ENCODE measurements at regions not wholly inside any gene's neighbourhood (a gene's known extent, or its start where the extent isn't known, plus 50 kb on each side); places are given as distances from the start of the nearest gene placed in this dataset.

DNA sequence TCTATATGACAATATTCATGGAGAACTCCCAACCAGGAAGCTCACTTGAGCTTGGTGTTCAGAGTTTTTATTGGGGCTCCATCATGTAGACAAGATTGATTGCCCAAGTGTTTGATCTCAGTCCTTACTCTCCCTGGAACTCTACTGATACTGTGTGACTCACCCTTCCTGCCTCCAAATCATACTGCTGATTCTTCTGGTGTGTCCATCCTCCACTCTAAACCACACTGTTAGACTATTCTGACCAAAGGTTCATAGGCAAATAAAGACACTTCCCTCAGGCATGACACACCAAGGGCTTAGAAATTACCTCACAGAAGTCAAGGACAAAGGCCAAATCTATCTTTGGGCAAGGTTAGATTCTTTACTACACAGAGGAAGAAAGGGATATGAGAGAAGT, 107.9 kb upstream of the CDH20 start:
- DNase-seq (ENCODE audit: low spot score), result no peak
- in situ Hi-C loops (cut with MboI; ENCODE audit: low pct_unique_long_range_greater_than_20kb, low sequenced_read_pairs, unreplicated experiment), result no loop called here
- TF ChIP-seq, protein P1, sequence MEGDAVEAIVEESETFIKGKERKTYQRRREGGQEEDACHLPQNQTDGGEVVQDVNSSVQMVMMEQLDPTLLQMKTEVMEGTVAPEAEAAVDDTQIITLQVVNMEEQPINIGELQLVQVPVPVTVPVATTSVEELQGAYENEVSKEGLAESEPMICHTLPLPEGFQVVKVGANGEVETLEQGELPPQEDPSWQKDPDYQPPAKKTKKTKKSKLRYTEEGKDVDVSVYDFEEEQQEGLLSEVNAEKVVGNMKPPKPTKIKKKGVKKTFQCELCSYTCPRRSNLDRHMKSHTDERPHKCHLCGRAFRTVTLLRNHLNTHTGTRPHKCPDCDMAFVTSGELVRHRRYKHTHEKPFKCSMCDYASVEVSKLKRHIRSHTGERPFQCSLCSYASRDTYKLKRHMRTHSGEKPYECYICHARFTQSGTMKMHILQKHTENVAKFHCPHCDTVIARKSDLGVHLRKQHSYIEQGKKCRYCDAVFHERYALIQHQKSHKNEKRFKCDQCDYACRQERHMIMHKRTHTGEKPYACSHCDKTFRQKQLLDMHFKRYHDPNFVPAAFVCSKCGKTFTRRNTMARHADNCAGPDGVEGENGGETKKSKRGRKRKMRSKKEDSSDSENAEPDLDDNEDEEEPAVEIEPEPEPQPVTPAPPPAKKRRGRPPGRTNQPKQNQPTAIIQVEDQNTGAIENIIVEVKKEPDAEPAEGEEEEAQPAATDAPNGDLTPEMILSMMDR (IDR thresholded peaks at IDR 0.05; ENCODE audit: extremely low read depth, insufficient read depth, missing control alignments), result no peak

DNA sequence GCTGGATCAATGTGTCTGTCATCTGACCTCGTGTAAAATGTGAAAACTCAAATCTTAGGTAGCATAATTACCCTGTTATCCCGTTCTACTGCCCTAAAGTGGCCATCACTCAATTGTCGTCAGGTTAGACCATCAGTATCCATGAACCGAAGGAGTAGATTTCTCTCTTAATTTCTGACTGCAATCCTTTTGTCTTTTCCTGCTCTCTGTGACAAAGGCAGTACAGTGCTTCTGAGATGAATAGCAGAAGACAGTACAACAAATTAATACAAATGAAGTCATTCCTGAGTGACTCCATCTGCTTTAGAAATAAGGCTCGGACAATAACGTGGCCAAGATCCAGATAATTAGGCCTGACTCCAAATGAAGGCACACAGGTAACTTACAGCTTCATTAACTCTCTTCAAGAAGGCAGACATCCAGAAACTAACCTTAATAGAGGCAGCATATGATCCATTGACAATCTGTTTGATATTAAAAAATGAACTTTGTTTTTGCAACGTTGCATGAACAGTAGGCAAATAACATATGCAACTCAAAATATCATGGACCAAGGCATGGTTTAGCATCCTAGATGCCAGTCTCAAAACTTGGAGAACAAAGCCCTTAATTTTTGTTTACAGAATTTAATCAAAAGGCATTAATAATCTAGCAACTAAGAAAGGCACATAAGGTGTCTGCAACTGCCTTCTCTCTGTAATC, 96.7 kb upstream of the CDH20 start:
- in situ Hi-C loops (cut with MboI; ENCODE audit: low pct_unique_long_range_greater_than_20kb, low sequenced_read_pairs, unreplicated experiment), result no loop called here
- TF ChIP-seq, protein P1 (IDR thresholded peaks at IDR 0.05; ENCODE audit: extremely low read depth, insufficient read depth, missing control alignments), result no peak
- DNase-seq (ENCODE audit: low spot score), result no peak

DNA sequence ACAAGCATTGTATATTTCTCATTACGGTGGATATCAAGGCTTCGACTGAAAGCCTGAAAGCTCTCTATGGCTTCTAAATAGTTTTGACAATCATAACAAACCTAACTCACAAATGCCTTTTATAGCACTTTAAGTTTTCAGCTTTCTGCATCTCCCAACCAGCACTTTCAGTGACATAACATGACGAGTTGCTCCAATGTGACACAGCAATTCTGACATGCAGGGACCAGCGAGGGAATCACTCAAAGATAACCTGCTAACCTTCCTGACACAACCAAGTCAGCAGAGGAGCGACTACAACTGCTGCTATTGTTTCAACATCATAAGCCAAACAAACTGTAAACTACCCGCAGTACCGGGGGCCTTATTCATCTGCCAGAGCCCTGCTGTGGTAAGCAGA, 95.7 kb upstream of the CDH20 start:
- in situ Hi-C loops (cut with MboI; ENCODE audit: low pct_unique_long_range_greater_than_20kb, low sequenced_read_pairs, unreplicated experiment), result no loop called here
- TF ChIP-seq, protein P1 (IDR thresholded peaks at IDR 0.05; ENCODE audit: extremely low read depth, insufficient read depth, missing control alignments), result no peak
- no peak for DNase-seq (ENCODE audit: low spot score)

DNA sequence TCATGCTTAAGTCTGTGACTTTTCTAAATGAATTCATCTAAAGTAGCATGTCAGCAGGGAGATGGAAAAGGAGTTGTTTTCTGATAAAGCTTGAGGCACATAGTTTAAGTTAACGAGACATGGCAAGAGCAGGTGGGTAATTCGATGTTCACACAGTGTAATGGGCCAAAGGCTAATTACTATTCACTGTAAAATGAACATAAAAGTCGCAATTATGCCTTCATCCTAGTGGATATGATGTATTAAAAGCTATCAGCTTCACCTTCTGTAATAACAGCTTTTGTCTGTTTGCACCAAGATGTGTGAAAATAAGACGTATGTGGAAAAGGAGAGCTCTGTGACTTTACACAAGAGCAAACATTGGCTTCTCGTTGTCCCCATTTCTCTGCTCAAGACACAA, 94.2 kb upstream of the CDH20 start:
- in situ Hi-C loops (cut with MboI; ENCODE audit: low pct_unique_long_range_greater_than_20kb, low sequenced_read_pairs, unreplicated experiment), result no loop called here
- no peak for DNase-seq (ENCODE audit: low spot score)
- TF ChIP-seq, protein P1 (IDR thresholded peaks at IDR 0.05; ENCODE audit: extremely low read depth, insufficient read depth, missing control alignments), result no peak

DNA sequence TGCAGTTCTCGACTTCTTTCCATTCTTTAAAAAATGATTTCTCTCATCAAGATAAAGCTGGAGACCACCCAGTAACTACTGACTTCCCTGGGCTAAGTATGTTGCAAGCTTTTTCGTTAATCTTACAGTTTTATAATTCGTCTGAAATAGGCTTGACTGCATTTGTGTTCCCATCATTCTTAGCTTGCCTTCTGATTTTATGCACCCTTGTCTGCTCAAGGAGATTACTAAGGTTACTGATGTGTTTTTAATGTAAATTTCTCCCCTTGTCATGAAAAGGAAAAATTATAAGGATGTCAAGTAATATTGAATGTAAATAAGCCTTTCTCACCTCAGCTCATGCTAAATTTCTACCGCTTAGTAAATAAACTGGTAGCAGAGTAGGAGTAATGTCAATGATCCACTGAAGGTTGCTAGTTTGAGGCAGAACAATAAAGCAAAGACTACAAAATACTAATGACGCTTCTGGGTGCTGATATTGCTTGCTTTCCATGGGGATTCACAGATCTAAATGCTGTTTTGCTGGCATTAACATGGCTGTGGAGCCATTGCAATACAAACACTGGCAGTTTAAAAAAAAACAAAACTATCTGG, 91.9 kb upstream of the CDH20 start:
- TF ChIP-seq, protein P1 (IDR thresholded peaks at IDR 0.05; ENCODE audit: extremely low read depth, insufficient read depth, missing control alignments), result no peak
- no peak for DNase-seq (ENCODE audit: low spot score)
- in situ Hi-C loops (cut with MboI; ENCODE audit: low pct_unique_long_range_greater_than_20kb, low sequenced_read_pairs, unreplicated experiment), result no loop called here

DNA sequence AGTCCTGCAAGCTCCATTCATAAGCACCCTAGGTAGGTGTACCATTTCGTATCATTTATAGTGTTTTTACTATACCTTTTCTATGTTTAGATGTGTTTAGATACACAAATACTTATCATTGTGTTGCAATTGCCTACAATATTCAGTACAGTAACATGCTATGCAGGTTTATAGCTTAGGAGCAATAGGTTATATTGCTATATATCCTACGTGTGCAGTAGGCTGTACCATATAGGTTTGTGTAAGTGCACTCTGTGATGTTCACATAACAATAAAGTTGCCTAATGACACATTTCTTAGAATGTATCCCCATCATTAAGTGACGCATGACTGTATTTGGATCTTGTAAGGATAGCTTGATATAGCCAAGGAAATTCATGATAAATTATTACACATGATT, 88.6 kb upstream of the CDH20 start:
- TF ChIP-seq, protein P1 (IDR thresholded peaks at IDR 0.05; ENCODE audit: extremely low read depth, insufficient read depth, missing control alignments), result no peak
- DNase-seq (ENCODE audit: low spot score), result no peak

More for the DNA sequence above, 88.6 kb upstream of the CDH20 start:
- in situ Hi-C loops (cut with MboI; ENCODE audit: low pct_unique_long_range_greater_than_20kb, low sequenced_read_pairs, unreplicated experiment), result no loop called here

Data from GM13977 (cell line).